Stromal cell of bone marrow (primary cell): ENCODE measurements at regions not wholly inside any gene's neighbourhood (a gene's known extent, or its start where the extent isn't known, plus 50 kb on each side); places are given as distances from the start of the nearest gene placed in this dataset.
"Not testable (repeated sequence)": the region's sequence is repeated elsewhere in the genome, so short reads cannot be mapped to it uniquely, and the experiment has no call there.

Experiments used
- DNase-seq: peaks from one replicate; pipeline ENCODE4 v3.0.0-alpha.2; 2012; ENCODE audit warnings: low read depth

DNA sequence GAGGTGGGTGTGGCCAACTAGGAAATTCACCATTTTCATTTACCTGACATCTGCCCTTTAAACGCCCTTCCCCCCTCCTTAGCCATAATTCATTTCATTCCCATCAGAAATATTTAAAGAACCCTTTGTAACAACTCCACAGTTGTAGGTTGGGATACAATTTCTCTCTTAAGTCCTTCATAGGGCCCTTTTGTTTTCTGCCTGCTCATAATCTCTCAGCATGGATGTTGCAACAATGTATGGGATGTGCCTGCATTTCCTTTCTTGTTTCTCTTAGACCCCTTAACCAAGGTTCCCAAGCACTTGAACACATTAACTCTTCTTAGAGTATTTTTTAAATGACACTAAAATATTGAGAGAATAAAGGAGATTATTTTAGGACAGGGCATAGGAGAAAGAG lies 51.7 kb upstream of the MYO10 start:
- no peak for DNase-seq

DNA sequence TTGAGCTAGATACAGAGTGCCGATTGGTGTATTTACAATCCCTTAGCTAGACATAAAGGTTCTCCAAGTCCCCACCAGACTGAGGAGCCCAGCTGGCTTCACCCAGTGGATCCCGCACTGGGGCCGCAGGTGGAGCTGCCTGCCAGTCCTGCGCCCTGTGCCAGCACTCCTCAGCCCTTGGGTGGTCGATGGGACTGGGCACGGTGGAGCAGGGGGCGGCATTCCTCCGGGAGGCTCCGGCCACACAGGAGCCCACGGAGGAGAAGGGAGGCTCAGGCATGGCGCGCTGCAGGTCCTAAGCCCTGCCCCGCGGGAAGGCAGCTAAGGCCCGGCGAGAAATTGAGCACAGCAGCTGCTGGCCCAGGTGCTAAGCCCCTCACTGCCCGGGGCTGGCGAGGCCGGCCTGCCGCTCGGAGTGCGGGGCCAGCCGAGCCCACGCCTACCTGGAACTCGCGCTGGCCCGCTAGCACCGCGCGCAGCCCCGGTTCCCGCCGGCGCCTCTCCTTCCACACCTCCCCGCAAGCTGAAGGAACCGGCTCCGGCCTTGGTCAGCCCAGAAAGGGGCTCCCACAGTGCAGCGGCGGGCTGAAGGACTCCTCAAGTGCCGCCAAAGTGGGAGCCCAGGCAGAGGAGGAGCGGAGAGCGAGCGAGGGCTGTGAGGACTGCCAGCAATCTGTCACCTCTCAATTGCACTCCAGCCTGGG lies 54.9 kb upstream of the MYO10 start:
- not testable (repeated sequence) for DNase-seq

DNA sequence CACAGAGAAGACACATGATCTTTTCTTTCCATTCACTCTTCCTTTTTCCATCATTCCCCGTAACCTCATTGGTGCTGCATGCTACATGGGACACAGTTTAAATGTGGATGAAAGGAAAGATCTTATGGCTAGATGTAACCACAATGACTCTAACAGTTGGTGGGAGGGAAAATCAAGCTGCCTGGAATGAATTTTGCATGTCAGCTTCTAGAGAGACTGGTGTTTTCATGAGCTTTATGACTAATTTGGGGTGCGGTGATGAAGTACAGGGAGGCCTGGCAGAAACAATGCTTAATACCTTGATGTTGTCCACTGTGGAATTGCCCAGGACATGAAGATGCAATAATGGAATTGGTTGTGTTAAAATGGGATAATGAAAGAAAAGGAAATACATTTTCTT lies 55.9 kb upstream of the MYO10 start:
- DNase-seq = peak; percentile 82

DNA sequence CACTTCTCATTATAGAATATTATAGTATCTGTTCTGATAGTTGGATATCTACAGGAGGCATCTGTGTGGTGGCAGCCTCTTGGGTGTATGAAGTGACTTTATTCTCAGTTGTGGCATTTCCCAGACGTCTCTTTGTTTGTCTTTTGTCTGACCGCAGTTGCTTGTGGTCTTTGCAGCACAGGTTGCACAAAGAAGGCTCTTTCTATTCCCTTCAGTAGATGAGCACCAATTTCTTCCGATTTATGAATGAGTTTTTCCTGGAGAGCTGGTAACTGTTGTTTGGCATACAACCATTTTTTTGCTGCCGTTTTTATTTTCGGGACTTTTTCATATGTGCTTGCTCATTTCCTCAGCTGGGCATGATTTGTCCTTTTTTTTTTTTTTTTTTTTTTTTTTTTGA lies 56.4 kb upstream of the MYO10 start:
- DNase-seq = no peak

DNA sequence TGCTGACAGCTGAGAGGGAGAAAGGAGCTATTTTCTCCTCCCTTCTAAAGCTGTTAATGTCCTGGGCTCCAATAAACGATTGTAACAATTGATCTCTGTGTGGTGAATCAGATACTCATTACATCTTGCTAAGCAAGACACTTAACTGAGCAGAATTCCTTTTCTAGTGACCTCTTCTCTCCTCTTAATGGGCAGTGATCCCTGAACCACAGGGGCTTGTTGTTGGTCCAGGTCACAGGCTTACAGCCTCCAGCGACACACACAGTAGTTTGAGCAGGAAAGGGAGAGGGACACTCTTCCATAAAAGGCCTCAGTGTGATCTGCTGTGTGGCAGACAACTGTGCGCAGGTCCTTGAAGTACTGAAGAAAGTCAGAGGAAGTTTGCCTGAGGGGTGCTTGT lies 58.5 kb upstream of the MYO10 start:
- no peak for DNase-seq

DNA sequence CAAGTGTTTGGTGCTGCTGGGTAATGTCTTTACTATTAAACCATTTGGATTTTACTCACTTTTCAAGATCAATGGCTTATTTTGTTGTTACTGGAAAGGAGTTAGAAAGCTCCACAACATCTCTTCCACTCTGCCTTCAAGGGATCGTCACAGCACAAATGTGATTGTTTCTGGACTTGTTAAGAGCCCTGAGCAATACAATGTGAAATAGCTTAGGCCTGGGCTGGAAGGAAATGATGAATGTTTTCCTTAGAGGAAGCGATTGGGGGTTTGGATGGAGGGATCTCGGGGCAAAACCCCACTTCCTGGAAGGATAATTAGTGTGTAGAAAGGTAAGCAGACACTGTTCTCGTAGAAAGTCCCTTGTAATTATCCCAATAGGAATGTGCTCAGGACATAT lies 59.3 kb upstream of the MYO10 start:
- DNase-seq = no peak

DNA sequence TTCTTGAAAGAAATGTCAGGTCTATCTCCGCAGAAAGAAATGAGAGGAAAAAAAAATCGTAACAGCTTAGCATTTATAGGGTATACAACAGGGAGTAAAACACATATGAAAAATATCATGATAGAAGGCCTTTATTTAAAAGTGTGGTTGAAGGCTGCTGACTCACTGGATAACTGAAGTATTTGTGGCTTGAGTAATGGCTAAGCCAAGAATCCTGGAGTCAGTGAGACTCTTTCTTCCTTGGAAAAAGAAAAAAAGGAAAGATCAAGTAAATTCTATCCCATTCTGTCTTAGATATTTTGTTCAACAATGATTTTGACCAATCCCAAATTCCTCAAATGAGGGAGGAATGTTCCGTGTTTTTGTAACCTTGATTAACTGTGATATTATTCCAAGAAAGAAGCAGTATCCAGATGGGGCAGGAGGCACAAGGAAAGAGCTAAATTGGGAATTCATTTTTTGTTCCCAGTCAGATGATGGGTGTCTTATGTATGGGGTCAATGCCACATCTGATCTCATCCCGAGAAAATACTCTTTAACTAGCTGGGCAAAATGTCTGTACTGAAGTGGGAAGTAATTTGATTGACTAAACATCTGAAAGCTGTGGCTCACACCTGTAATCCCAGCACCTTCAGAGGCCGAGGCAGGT lies 64.3 kb upstream of the MYO10 start:
- peak; percentile 93 for DNase-seq

DNA sequence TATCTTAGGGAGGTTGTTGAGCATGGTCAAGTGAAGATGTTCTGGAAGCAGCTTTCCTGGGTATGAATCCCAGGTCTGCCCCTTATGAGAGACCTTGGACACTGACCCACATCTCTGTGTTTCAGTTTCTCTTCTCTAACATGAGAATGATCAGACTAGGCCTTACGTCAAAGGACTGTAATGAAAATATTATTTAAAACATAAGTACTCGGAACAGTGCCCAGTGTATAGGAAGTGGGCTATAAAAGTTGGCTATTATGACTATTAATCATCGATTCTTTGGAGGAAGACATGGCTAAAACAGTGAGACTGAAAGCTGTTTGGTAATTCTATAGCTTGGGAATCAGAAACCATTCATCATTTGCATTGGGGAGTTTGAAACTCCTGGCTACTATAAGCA lies 65.3 kb upstream of the MYO10 start:
- no peak for DNase-seq

DNA sequence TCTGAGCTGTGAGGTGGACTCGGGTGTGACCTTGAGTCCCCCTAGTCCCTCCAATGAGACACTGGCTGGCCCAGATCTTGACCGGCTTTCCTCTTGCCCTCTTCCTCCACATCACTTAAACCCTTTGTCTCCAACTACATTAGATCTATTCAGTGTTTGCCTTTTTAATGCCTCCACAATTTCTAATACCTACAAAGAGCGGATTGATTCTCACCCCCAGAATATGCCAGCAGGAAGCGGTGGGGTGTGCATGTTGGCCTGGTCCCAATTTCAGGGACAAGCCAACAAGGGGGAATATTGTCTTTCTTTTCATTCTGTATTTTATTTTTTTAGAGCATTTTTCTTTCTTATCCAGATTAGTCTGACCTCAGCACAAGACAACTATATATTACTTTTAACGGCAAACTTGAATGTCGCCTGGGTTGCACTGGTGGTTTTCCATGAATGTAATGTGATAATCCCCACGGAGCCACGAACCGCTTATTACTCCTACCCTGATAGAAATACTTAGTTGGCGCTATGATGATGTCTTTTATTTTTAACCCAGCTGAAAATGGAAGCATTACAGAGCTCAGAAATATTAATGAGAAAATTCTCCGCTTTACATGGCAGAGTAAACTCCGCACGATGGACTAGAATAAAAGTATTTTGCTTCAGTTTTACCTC lies 68.5 kb upstream of the MYO10 start:
- DNase-seq = no peak

DNA sequence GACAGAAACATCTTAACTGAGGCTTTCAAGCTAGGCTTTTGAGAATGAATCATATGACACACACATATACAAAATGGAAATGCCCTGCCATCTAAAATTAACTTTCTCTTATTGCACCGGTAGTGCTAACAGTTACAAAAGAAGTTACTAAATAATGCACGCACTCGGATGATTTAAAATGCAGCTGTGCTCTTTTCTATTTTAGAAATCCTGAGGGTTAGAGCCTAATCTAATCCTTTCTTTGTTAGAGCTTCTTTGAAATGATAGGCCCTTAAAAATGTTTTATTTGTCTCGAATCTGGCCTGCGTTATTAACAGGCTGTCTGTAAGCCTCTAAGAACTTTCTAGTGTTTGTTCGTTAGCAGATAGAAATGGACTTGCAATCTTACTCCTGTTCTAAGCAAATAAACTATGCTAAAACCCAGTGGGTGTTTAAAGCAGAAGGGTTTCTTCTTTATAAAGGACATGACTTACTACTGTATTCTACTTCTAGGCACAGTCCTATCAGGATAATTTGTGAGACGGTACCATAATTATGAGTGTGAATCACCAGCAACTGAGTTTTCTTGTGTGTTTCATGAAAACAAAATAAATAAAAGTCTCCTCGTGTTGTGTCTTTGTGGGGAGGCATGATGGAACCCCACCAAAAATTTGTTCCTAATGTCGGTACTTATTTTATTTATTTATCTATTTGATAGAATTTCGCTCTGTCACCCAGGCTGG lies 69.2 kb upstream of the MYO10 start:
- DNase-seq = no peak

DNA sequence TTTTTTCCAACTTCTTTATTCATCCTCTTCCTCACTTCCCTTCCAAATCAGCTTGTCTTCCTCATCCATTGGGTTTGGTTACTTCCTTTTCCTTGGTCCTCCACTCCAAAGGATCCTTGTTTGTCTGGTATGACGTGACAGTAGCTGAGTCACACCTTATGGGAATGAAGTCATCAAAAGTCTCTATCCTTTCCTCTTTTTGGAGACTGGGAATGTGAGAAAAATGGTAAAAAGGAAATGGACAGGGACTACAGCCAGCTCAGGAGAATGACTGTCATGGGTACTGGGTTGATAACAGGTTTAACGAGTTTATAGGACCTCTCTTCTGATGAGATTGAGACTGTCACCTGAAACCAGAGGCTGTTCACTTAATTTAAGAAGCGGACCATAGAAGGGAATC lies 76.2 kb upstream of the MYO10 start:
- no peak for DNase-seq

DNA sequence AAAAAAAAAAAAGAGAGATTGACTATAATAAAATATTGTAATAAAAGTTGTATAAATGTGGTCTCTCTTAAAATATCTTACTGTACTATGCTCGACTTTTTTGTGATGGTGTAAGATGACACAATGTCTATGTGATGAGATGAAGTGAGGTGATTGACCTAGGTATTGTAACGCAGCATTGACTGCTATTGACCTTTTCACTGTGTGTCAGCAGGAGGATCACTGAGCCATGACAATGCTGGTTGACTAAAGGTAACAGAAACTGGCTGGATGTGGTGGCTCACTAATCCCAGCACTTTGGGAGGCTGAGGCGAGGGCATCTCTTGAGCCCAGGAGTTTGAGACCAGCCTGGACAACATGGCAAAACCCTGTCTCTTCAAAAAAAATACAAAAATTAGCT lies 78.6 kb upstream of the MYO10 start:
- DNase-seq = no peak

DNA sequence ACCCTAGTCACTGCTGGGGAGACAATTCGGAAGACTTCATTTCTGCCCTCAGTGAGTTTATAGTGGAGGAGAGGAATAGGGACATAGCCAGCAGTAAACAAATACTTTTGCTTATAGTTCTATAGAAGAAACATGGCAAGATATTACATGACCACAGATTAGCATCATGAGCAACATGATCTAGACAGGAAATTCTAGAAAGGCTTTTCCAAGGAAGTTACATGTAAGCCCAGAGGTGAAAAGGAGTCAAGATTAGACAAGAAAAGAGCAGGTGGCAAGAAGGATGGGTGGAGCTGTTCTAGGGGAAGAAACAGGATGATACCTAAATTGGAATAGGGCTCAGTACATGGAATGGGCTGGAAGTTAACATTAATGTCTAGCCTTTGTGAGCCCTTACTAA lies 82.8 kb upstream of the MYO10 start:
- DNase-seq = no peak

DNA sequence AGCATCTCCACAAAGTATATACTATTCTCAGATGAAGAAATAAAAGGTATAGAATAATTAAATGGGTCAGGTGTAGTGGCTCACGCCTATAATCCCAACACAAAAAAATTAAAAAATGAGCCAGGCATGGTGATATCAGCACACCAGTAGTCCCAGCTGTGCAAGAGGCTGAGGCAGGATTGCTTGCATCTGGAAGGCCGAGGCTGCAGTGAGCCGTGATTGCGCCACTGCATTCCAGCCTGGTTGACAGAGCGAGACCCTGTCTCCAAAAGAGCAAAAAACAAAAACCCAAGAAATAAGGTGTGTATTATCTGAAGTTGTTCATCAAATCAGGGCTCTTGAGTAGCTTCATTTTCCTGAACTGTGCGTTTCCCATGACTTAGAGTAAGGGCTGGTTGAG lies 83.2 kb upstream of the MYO10 start:
- no peak for DNase-seq

DNA sequence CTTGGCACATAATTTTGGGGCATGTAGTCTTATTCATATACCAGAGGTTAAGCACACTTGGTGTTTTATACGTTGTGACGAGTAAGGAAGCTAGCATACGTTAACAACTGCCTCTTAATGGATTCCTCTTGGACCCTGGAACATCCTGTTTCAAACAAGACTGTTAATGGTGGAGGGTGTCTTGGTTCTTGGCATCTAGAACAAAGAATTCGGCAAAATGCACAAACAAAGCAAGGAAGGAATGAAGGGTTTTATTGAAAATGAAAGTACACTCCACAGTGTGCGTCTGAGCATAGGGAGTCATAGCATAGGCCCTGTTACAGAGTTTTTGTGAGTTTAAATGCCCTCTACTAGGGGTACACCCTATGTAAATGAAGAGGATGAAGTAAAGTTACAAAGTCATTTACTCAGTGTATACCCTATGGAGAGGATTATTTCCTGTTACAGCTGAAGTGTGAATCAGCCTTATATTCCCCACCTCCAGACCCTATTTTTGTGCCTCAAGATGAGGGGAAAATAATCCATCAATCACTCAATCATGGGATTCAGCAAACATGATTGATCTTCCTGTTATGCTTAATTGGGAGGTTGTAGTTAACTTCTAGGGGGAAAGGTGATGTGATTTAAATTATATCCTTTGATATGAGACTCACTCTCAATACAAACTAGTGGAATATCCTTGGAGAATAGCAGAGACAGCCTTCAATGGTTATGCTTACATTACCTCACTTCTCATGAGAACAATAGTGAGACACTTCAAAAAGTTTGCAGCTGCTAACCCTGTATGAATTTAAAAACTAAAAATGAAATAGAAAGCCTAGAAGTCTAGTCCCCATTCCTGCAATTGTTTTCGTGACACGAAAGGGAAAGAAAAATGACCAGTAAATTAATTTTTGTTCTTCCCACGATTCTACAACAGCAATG lies 84.9 kb upstream of the MYO10 start:
- no peak for DNase-seq

DNA sequence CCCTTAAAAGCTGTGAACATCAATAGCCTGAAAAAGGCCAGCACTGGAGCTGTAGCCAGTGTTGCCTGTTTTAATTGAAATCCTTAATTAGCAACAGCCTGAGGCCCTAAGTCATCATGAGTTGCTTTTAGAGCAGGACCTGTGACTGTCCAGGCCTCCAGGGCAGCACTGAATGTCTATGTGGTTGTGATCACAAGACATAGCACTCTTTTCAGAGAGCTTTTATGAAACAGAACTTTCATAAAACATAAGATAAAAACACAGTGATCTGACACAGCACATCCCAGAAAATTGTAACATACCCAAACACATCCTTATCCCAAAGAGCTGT lies 85.5 kb upstream of the MYO10 start:
- no peak for DNase-seq

DNA sequence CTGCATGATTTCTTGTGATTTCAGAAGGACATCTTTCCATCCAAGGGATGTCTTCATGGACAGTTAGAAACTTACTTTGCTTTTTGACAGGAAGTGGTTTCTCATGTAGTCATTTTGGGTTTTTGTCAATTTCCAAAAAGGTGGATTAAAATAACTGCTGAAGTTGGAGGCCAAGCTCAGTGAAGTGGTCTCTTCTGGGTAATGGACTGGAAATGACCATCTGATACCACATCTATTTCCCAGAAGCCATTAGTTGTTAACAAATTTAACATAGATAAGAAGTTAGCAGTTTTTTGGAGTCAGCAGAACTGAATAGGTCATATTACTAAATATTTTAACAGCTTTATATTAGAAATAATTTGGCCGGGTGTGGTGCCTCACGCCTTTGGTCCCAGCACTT lies 86.2 kb upstream of the MYO10 start:
- no peak for DNase-seq

DNA sequence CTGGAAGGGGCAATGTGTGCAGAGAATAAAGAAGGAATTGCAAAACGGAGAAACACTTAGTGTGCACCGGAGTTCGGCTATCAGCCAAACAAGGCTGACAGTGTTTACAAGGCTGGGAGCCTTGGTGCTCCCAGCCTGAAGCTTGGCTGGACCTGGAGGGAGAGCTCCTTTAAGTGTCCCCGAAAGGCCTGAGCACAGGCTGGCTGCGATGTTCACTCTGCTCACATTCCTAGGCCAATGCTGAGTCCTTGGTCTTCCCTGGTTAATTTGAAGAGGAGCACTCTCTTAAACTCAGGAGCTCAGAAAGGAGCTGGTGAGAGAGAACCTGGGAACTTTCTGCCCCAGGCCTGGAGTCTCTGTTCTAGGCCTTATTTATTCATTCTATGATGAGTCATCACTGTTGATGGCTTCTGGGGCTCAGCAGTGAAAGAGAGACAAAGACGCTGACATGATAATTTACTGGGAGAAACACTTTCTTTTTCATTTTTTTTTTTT lies 88.6 kb upstream of the MYO10 start:
- no peak for DNase-seq

DNA sequence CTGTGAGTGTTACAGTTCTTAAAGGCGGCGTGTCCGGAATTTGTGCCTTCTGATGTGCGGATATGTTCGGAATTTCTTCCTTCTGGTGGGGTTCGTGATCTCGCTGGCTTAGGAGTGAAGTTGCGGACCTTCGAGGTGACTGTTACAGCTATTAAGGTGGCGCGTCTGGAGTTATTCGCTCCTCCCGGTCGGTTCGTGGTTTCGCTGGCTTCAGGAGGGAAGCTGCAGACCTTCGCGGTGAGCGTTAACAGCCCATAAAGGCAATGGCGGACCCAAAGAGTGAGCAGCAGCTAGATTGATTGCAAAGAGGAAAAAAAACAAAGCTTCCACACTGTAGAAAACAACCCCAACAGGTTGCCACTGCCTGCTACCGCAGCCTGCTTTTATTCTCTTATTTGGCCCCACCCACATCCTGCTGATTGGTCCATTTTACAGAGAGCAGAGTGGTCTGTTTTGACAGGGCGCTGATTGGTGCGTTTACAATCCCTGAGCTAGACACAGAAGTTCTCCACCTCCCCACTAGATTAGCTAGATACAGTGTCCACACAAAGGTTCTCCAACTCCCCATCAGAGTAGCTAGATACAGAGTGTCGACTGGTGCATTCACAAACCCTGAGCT lies 95.7 kb upstream of the MYO10 start:
- not testable (repeated sequence) for DNase-seq

DNA sequence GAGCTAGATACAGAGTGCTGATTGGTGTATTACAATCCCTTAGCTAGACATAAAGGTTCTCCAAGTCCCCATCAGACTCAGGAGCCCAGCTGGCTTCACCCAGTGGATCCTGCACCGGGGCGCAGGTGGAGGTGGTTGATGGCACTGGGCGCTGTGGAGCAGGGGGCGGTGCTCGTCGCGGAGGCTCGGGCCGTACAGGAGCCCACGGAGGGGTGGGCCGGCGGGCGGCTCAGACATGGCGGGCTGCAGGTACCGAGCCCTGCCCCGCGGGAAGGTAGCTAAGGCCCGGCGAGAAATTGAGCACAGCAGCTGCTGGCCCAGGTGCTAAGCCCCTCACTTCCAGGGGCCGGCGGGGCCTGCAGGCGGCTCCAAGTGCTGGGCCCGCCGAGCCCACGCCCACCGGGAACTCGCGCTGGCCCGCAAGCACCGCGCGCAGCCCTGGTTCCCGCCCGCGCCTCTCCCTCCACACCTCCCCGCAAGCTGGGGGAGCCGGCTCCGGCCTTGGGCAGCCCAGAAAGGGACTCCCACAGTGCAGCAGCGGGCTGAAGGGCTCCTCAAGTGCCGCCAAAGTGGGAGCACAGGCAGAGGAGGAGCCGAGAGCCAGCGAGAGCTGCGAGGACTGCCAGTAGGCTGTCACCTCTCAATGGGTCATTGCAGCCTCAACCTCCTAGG lies 96.4 kb upstream of the MYO10 start:
- not testable (repeated sequence) for DNase-seq

DNA sequence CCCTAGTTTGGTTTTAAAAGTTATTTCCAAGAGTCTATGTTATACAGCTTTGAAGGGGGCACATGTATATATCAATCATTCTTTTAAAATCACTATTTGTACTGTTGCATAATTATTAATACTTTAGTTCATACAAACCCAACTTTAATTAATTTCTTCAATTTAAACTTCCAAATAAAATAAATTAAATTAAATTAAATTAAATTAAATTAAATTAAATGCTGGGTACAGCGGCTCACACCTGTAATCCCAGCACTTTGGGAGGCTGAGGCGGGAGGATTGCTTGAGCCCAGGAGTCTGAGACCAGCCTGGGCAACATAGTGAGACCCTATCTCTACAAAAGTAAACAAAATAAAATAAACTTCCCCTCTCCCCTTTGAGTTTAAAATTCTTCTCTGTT lies 98.9 kb upstream of the MYO10 start:
- not testable (repeated sequence) for DNase-seq
